Transverse colon (tissue), 4 donors: ENCODE measurements at regions not wholly inside any gene's neighbourhood (a gene's known extent, or its start where the extent isn't known, plus 50 kb on each side); places are given as distances from the start of the nearest gene placed in this dataset.

Experiments used
- DNase-seq: peaks from one replicate; pipeline ENCODE4 v3.0.0-alpha.2; 2019
- H3K27ac ChIP-seq, 4 donors: fragments of 200-600 bp; sonication (generic); 2 replicates each; pipeline ENCODE4 v1.5.1; 2016 to 2018; ENCODE audit warnings: inconsistent platforms in 4 of 4
- H3K27me3 ChIP-seq: fragments of 200-600 bp; sonication (generic); 2 replicates; pipeline ENCODE4 v1.5.1; 2017; ENCODE audit warnings: inconsistent platforms
- H3K36me3 ChIP-seq, 4 donors: fragments of 200-600 bp; sonication (generic); 2 replicates each; pipeline ENCODE4 v1.5.1; 2017 to 2019; ENCODE audit warnings: inconsistent platforms in 4 of 4
- H3K4me1 ChIP-seq, 4 donors: fragments of 200-600 bp; sonication (generic); 2 replicates each; pipeline ENCODE4 v1.5.1; 2017 to 2020; ENCODE audit warnings: inconsistent platforms in 4 of 4
- H3K4me3 ChIP-seq, 4 donors: fragments of 200-600 bp; sonication (generic); 1 replicate in 1 of 4; 2 replicates in 3 of 4; pipeline versions ENCODE4 v1.5.1 to v1.6.1; 2017 to 2019; ENCODE audit warnings: inconsistent platforms in 4 of 4
- H3K9me3 ChIP-seq, 2 donors: fragments of 200-600 bp; sonication (generic); 2 replicates each; pipeline ENCODE4 v1.5.1; 2017 to 2019; ENCODE audit warnings: inconsistent platforms in 2 of 2
- EP300 ChIP-seq: sonication (generic); formaldehyde crosslinking; IDR thresholded peaks from one replicate; pipeline ENCODE4 v1.6.1; 2017; ENCODE audit warnings: antibody characterized with exemption, low read depth
- POLR2A ChIP-seq: fragments of 450-650 bp; IDR thresholded peaks from one replicate; pipeline ENCODE4 v1.6.1; 2016; ENCODE audit warnings: antibody characterized with exemption, mild to moderate bottlenecking, moderate library complexity
- POLR2AphosphoS5 ChIP-seq, 3 donors: sonication (generic); formaldehyde crosslinking; IDR thresholded peaks; one replicate each; pipeline ENCODE4 v1.6.1; 2016; ENCODE audit warnings: antibody characterized with exemption in 3 of 3
- WGBS, 2 donors: methylation state at CpG; one replicate each; pipeline ENCODE4 v1.1.5; 2018; ENCODE audit warnings: low coverage in 1 of 2; 5-methylcytosine and 5-hydroxymethylcytosine counted together
- in situ Hi-C, 4 donors: fragments of 200-750 bp; cut with MboI; loops; one replicate each; pipeline versions ENCODE4 v1.15.0 to v1.15.1; 2017; ENCODE audit warnings: low sequenced_read_pairs in 3 of 4, low pct_ligation_motif_present in 1 of 4, low pct_unique_long_range_greater_than_20kb in 1 of 4
- intact Hi-C: fragments of 100-400 bp; cut with DNase I; formaldehyde crosslinking; loops from one replicate; pipeline ENCODE4 v1.15.1; 2023; ENCODE audit warnings: low total_unique reads
- TF ChIP-seq, protein P1 (sequence below), 5 experiments: fragments of 200-600 bp in 3 of 5; fragments of 450-650 bp in 2 of 5; sonication (generic) in 3 of 5; IDR thresholded peaks; 1 replicate in 2 of 5; 2 replicates in 3 of 5; pipeline ENCODE4 v1.5.1; 2016 to 2017; ENCODE audit warnings: antibody characterized with exemption in 5 of 5, inconsistent platforms in 3 of 5, mild to moderate bottlenecking in 2 of 5, moderate library complexity in 1 of 5

- 26 to 41% methylated on average over 3 to 8 of the region's 8 CpGs for WGBS, 2 donors
- no peak for DNase-seq
- no peaks in the 10 kb centered on the region for H3K9me3 ChIP-seq
- H3K4me3 ChIP-seq, result no peak overlapping the region
- TF ChIP-seq POLR2AphosphoS5 (IDR thresholded peaks at IDR 0.05) (no peak), EP300 (no peak), POLR2A (no peak)
- TF ChIP-seq, protein P1, sequence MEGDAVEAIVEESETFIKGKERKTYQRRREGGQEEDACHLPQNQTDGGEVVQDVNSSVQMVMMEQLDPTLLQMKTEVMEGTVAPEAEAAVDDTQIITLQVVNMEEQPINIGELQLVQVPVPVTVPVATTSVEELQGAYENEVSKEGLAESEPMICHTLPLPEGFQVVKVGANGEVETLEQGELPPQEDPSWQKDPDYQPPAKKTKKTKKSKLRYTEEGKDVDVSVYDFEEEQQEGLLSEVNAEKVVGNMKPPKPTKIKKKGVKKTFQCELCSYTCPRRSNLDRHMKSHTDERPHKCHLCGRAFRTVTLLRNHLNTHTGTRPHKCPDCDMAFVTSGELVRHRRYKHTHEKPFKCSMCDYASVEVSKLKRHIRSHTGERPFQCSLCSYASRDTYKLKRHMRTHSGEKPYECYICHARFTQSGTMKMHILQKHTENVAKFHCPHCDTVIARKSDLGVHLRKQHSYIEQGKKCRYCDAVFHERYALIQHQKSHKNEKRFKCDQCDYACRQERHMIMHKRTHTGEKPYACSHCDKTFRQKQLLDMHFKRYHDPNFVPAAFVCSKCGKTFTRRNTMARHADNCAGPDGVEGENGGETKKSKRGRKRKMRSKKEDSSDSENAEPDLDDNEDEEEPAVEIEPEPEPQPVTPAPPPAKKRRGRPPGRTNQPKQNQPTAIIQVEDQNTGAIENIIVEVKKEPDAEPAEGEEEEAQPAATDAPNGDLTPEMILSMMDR (IDR thresholded peaks at IDR 0.05), result no peak
- no peaks in the 10 kb centered on the region for H3K27me3 ChIP-seq
- H3K36me3 ChIP-seq, result no peaks in the 10 kb centered on the region
- intact Hi-C loops, result no loop called here
- no peak overlapping the region for H3K27ac ChIP-seq
- H3K4me1 ChIP-seq, result no peaks in the 10 kb centered on the region
- in situ Hi-C loops, result no loop called here
Observed at GRCh38 chr12:107330831-107331431, 237.6 kb upstream of the CRY1 start.

GRCh38 chr12:107331471-107331870 is 238.1 kb upstream of the CRY1 start:
- no peak for DNase-seq
- in situ Hi-C loops, result no loop called here
- TF ChIP-seq POLR2AphosphoS5 (IDR thresholded peaks at IDR 0.05) (no peak), POLR2A (no peak), EP300 (no peak)
- TF ChIP-seq, protein P1 (IDR thresholded peaks at IDR 0.05), result no peak
- Histone ChIP-seq H3K4me1 (no peaks in the 10 kb centered on the region), H3K36me3 (no peaks in the 10 kb centered on the region), H3K27ac (no peak overlapping the region), H3K4me3 (no peak overlapping the region), H3K27me3 (no peaks in the 10 kb centered on the region), H3K9me3 (no peaks in the 10 kb centered on the region)
- 75% methylated on average over 9 of the region's 9 CpGs; no CpG with 5 or more reads in 1 of the 2 donors for WGBS, 2 donors
- intact Hi-C loops, result no loop called here

DNA sequence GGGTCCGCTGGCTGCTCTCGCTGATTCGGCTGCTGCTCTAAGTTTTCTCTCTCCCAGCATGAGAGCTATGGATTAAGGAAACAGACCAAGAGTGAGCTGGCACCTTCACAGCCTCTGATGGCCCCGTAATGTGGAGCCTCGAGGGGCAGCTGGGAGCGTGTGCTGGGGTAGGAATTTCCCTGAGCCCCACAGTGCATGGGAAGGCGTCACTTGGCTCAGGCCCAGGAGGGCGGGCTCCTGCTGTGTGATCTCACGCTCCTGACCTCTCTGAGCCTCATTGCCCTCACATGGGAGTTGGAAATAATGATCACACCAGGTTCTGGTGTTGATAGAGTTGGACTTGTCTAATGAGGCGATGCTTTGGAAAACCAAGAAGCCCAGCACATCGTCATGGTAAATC is 238.6 kb upstream of the CRY1 start:
- H3K36me3 ChIP-seq, result no peaks in the 10 kb centered on the region
- no peaks in the 10 kb centered on the region for H3K4me1 ChIP-seq
- TF ChIP-seq POLR2A (no peak), POLR2AphosphoS5 (IDR thresholded peaks at IDR 0.05) (no peak), EP300 (no peak)
- TF ChIP-seq, protein P1 (IDR thresholded peaks at IDR 0.05), result no peak
- intact Hi-C loops, result no loop called here
- H3K27me3 ChIP-seq, result no peaks in the 10 kb centered on the region
- WGBS, 2 donors, result 80% methylated on average over 11 of the region's 11 CpGs; no CpG with 5 or more reads in 1 of the 2 donors
- H3K9me3 ChIP-seq, result no peaks in the 10 kb centered on the region
- in situ Hi-C loops, result no loop called here
- no peak overlapping the region for H3K4me3 ChIP-seq
- no peak overlapping the region for H3K27ac ChIP-seq
- no peak for DNase-seq

- intact Hi-C loops, result no loop called here
- no peak for TF ChIP-seq EP300
- TF ChIP-seq, protein P1 (IDR thresholded peaks at IDR 0.05), result no peak
- TF ChIP-seq POLR2A, result no peak
- no peak for TF ChIP-seq POLR2AphosphoS5 (IDR thresholded peaks at IDR 0.05)
Observed at GRCh38 chr12:107332743-107333142, 239.4 kb upstream of the CRY1 start.

More at GRCh38 chr12:107332743-107333142, 239.4 kb upstream of the CRY1 start:
- H3K27me3 ChIP-seq, result no peaks in the 10 kb centered on the region
- DNase-seq, result no peak
- H3K9me3 ChIP-seq, result no peaks in the 10 kb centered on the region
- in situ Hi-C loops, result no loop called here
- WGBS, 2 donors, result 40 to 69% methylated on average over 2 to 3 of the region's 4 CpGs
- no peaks in the 10 kb centered on the region for H3K4me1 ChIP-seq
- H3K4me3 ChIP-seq, result no peak overlapping the region
- no peak overlapping the region for H3K27ac ChIP-seq
- H3K36me3 ChIP-seq, result no peaks in the 10 kb centered on the region
